Urothelium cell line (cell line): ENCODE measurements at regions not wholly inside any gene's neighbourhood (a gene's known extent, or its start where the extent isn't known, plus 50 kb on each side); places are given as distances from the start of the nearest gene placed in this dataset.
"Not testable (repeated sequence)": the region's sequence is repeated elsewhere in the genome, so short reads cannot be mapped to it uniquely, and the experiment has no call there.

ENCODE experiments used
- DNase-seq: peaks from one replicate; pipeline ENCODE4 v3.0.0; 2011; ENCODE audit warnings: low spot score, mixed read lengths
- FAIRE-seq: peaks from 2 replicates; lab custom pipeline; 2011; peaks lifted over from hg19 to GRCh38; lab: Jason Lieb, UNC

- no peak for DNase-seq
Measured at GRCh38 chr2:207216457-207216856, 50.7 kb upstream of the KLF7 start.

GRCh38 chr2:207217442-207217841 lies 51.7 kb upstream of the KLF7 start:
- DNase-seq (no peak), FAIRE-seq (no peak)

More at GRCh38 chr2:207216457-207216856, 50.7 kb upstream of the KLF7 start:
- no peak for FAIRE-seq

- FAIRE-seq: no peak
- DNase-seq: no peak
Measured at GRCh38 chr2:207219081-207219630, 53.4 kb upstream of the KLF7 start.

GRCh38 chr2:207219676-207220501 lies 54.1 kb upstream of the KLF7 start:
- DNase-seq (peak; percentile 35), FAIRE-seq (no peak)

GRCh38 chr2:207221731-207222130 lies 56.0 kb upstream of the KLF7 start:
- FAIRE-seq: no peak
- no peak for DNase-seq

GRCh38 chr2:207223051-207223450 lies 57.3 kb upstream of the KLF7 start:
- DNase-seq (peak; percentile 26), FAIRE-seq (no peak)

- FAIRE-seq (no peak), DNase-seq (no peak)
Measured at GRCh38 chr2:207224381-207224780, 58.6 kb upstream of the KLF7 start.

- FAIRE-seq (no peak), DNase-seq (no peak)
Measured at GRCh38 chr2:207224791-207225482, 59.2 kb upstream of the KLF7 start.

GRCh38 chr2:207225773-207226172 lies 60.0 kb upstream of the KLF7 start:
- DNase-seq (no peak), FAIRE-seq (no peak)

GRCh38 chr2:207226243-207226642 lies 60.5 kb upstream of the KLF7 start:
- FAIRE-seq: no peak
- DNase-seq: no peak

GRCh38 chr2:207226671-207227061 lies 60.9 kb upstream of the KLF7 start:
- FAIRE-seq: no peak
- no peak for DNase-seq

- FAIRE-seq: no peak
- no peak for DNase-seq
Measured at GRCh38 chr2:207227062-207227748, 61.5 kb upstream of the KLF7 start.

GRCh38 chr2:207227749-207228145 lies 62.0 kb upstream of the KLF7 start:
- DNase-seq: no peak
- no peak for FAIRE-seq

GRCh38 chr2:207228402-207228801 lies 62.7 kb upstream of the KLF7 start:
- DNase-seq: no peak
- no peak for FAIRE-seq

- DNase-seq (no peak), FAIRE-seq (no peak)
Measured at GRCh38 chr2:207229161-207229560, 63.4 kb upstream of the KLF7 start.

GRCh38 chr2:207230261-207231105 lies 64.7 kb upstream of the KLF7 start:
- FAIRE-seq: no peak

GRCh38 chr2:207231106-207231865 lies 65.5 kb upstream of the KLF7 start:
- FAIRE-seq: no peak

More at GRCh38 chr2:207230261-207231105, 64.7 kb upstream of the KLF7 start:
- DNase-seq: peak; percentile 43

GRCh38 chr2:207231967-207232366 lies 66.2 kb upstream of the KLF7 start:
- no peak for DNase-seq
- FAIRE-seq: no peak

More at GRCh38 chr2:207231106-207231865, 65.5 kb upstream of the KLF7 start:
- DNase-seq: no peak

- DNase-seq, FAIRE-seq: not testable (repeated sequence)
Measured at GRCh38 chr2:207233141-207233540, 67.4 kb upstream of the KLF7 start.

GRCh38 chr2:207233731-207234130 lies 68.0 kb upstream of the KLF7 start:
- no peak for DNase-seq
- FAIRE-seq: no peak
